WTC11 (cell line): ENCODE measurements at regions not wholly inside any gene's neighbourhood (a gene's known extent, or its start where the extent isn't known, plus 50 kb on each side); places are given as distances from the start of the nearest gene placed in this dataset.

Source experiments
- ATAC-seq: fragments of 200-7000 bp; cut with Tn5 transposase; 2 replicates; pipeline ENCODE4 v1.10.0; 2021; ENCODE audit warnings: mild to moderate bottlenecking, moderate library complexity
- CTCF ChIA-PET: fragments of 300-600 bp; sonication (Branson Sonifier 250); formaldehyde crosslinking; loops from one replicate; lab custom pipeline; 2021; ENCODE audit warnings: antibody characterized with exemption; lab: Charles Lee
- POLR2A ChIA-PET: fragments of 350-600 bp; sonication (Branson Sonifier 250); formaldehyde crosslinking; loops from one replicate; lab custom pipeline; 2021; ENCODE audit warnings: antibody characterized with exemption; lab: Charles Lee
- DNase-seq: peaks from one replicate; pipeline ENCODE4 v3.0.0; 2021; ENCODE audit warnings: low spot score
- H3K27ac Mint-ChIP-seq: 2 replicates; pipeline ENCODE4 v1.8.0; 2021; ENCODE audit warnings: mixed read lengths
- H3K27me3 Mint-ChIP-seq: 2 replicates; pipeline ENCODE4 v1.8.0; 2021; ENCODE audit warnings: low read depth, mild to moderate bottlenecking, moderate library complexity, mixed read lengths
- H3K36me3 Mint-ChIP-seq: 2 replicates; pipeline ENCODE4 v1.8.0; 2021; ENCODE audit warnings: mixed read lengths
- H3K4me1 Mint-ChIP-seq: 2 replicates; pipeline ENCODE4 v1.8.0; 2022; ENCODE audit warnings: mixed read lengths
- H3K4me3 Mint-ChIP-seq: 2 replicates; pipeline ENCODE4 v1.8.0; 2021; ENCODE audit warnings: mild to moderate bottlenecking, moderate library complexity, mixed read lengths
- H3K9me3 Mint-ChIP-seq: 2 replicates; pipeline ENCODE4 v1.8.0; 2021; ENCODE audit warnings: mixed read lengths
- CREB1 ChIP-seq: sonication (generic); formaldehyde crosslinking; IDR thresholded peaks from 2 replicates; pipeline ENCODE4 v1.8.0; 2023; ENCODE audit warnings: mild to moderate bottlenecking, missing genetic modification reagents
- JAZF1 ChIP-seq: fragments of 250-450 bp; sonication (Bioruptor Pico); IDR thresholded peaks from 2 replicates; pipeline ENCODE4 v1.9.0; 2021; ENCODE audit warnings: moderate library complexity, mild to moderate bottlenecking, inconsistent platforms
- MYBL2 ChIP-seq: sonication (generic); formaldehyde crosslinking; IDR thresholded peaks from 2 replicates; pipeline ENCODE4 v1.8.1; 2023; ENCODE audit warnings: mild to moderate bottlenecking, moderate library complexity, missing genetic modification reagents
- NFATC4 ChIP-seq: fragments of 250-450 bp; sonication (Bioruptor Pico); IDR thresholded peaks from 2 replicates; pipeline ENCODE4 v1.9.0; 2021; ENCODE audit warnings: mild to moderate bottlenecking
- SMAD3 ChIP-seq: sonication (generic); formaldehyde crosslinking; IDR thresholded peaks from 2 replicates; pipeline ENCODE4 v1.8.0; 2022; ENCODE audit warnings: missing genetic modification reagents, mild to moderate bottlenecking, borderline replicate concordance
- SOX15 ChIP-seq: fragments of 250-450 bp; sonication (Bioruptor Pico); IDR thresholded peaks from 2 replicates; pipeline ENCODE4 v1.9.0; 2021; ENCODE audit warnings: mild to moderate bottlenecking
- ZNF232 ChIP-seq: sonication (generic); formaldehyde crosslinking; IDR thresholded peaks from 2 replicates; pipeline ENCODE4 v1.8.0; 2022; ENCODE audit warnings: mild to moderate bottlenecking, missing genetic modification reagents
- ZNF396 ChIP-seq: fragments of 250-450 bp; sonication (Bioruptor Pico); IDR thresholded peaks from 2 replicates; pipeline ENCODE4 v1.8.0; 2021; ENCODE audit warnings: mild to moderate bottlenecking, moderate library complexity, borderline replicate concordance
- ZNF671 ChIP-seq: fragments of 250-450 bp; sonication (Bioruptor Pico); IDR thresholded peaks from 2 replicates; pipeline ENCODE4 v1.8.0; 2021; ENCODE audit warnings: mild to moderate bottlenecking
- TF ChIP-seq, protein P1 (sequence below): sonication (generic); formaldehyde crosslinking; IDR thresholded peaks from 2 replicates; pipeline ENCODE4 v1.8.0; 2022; ENCODE audit warnings: mild to moderate bottlenecking, missing genetic modification reagents
- TF ChIP-seq, protein P2 (sequence below): fragments of 200-600 bp; IDR thresholded peaks from 2 replicates; pipeline ENCODE4 v1.8.0; 2022; ENCODE audit warnings: antibody characterized with exemption
- TF ChIP-seq, protein P3 (sequence below): sonication (generic); formaldehyde crosslinking; IDR thresholded peaks from 2 replicates; pipeline ENCODE4 v1.8.1; 2023; ENCODE audit warnings: mild to moderate bottlenecking, missing genetic modification reagents
- TF ChIP-seq, protein P4 (sequence below): sonication (generic); formaldehyde crosslinking; IDR thresholded peaks from 2 replicates; pipeline ENCODE4 v1.8.0; 2022; ENCODE audit warnings: mild to moderate bottlenecking, missing genetic modification reagents
- TF ChIP-seq, protein P5 (sequence below): fragments of 250-450 bp; sonication (Bioruptor Pico); IDR thresholded peaks from 2 replicates; pipeline ENCODE4 v1.8.0; 2021; ENCODE audit warnings: mild to moderate bottlenecking
- TF ChIP-seq, protein P6 (sequence below): fragments of 250-450 bp; sonication (Bioruptor Pico); IDR thresholded peaks from 2 replicates; pipeline ENCODE4 v1.9.0; 2021; ENCODE audit warnings: mild to moderate bottlenecking, borderline replicate concordance

DNA sequence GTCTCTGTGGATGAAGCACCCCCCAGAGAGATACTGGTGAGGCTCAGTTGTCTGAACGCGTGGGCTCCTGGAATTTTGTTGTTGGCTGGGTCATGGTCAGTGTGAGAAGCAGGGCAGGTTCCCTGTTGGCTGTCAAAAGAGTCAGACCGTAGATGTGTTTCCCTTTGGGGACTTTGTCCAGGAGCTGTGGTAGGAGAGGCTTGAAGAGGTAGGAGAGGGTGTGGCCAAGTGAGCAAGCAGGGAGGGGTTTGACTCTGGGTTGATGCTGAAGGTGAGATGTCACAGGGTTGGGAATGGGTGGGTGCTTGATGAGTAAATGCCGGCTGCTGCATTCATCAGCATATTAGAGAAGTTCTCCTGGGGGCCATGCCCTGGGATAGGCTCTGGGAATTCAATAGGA, 803.2 kb downstream of the TBC1D22A start (continued):
- TF ChIP-seq, protein P1, sequence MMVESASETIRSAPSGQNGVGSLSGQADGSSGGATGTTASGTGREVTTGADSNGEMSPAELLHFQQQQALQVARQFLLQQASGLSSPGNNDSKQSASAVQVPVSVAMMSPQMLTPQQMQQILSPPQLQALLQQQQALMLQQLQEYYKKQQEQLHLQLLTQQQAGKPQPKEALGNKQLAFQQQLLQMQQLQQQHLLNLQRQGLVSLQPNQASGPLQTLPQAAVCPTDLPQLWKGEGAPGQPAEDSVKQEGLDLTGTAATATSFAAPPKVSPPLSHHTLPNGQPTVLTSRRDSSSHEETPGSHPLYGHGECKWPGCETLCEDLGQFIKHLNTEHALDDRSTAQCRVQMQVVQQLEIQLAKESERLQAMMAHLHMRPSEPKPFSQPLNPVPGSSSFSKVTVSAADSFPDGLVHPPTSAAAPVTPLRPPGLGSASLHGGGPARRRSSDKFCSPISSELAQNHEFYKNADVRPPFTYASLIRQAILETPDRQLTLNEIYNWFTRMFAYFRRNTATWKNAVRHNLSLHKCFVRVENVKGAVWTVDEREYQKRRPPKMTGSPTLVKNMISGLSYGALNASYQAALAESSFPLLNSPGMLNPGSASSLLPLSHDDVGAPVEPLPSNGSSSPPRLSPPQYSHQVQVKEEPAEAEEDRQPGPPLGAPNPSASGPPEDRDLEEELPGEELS (CRISPR knock-in tag), result no peak
- TF ChIP-seq, protein P2, sequence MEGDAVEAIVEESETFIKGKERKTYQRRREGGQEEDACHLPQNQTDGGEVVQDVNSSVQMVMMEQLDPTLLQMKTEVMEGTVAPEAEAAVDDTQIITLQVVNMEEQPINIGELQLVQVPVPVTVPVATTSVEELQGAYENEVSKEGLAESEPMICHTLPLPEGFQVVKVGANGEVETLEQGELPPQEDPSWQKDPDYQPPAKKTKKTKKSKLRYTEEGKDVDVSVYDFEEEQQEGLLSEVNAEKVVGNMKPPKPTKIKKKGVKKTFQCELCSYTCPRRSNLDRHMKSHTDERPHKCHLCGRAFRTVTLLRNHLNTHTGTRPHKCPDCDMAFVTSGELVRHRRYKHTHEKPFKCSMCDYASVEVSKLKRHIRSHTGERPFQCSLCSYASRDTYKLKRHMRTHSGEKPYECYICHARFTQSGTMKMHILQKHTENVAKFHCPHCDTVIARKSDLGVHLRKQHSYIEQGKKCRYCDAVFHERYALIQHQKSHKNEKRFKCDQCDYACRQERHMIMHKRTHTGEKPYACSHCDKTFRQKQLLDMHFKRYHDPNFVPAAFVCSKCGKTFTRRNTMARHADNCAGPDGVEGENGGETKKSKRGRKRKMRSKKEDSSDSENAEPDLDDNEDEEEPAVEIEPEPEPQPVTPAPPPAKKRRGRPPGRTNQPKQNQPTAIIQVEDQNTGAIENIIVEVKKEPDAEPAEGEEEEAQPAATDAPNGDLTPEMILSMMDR, result no peak

DNA sequence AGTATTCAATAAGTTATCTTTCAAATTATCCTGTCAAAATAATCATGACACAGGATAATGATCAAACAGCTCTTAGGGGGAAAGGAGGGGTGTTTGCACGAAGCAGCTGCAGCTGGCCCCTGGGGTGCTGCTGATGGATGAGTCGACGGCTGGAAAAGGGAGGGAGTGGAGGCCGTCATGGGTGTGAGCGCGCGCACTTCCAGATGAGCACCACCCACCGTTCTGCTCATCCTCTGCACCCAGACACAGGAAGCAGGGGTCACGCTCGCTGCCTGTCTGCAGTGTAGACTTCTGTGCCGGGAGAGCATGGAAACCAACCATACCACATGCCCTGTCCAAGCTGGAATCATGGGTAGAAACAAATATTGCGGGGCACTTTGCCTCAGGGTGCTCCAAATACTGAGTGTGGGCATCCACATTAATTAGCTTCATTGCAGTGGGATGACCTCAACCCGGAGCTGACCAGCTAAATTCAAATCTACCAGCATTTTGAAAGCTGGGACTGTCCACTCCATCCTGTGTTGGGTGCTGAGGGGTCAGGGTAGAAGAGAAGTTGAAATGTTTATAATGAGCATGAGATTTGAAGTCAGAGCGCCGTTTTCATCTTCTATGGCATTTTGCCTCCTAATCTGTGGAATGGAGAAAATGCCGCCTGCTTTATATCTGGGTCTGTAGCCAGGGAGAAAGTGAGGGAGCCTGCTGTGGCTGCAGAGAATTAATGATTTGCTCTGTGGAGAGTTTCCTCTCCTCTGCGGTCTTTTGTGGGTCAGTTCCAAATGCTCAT, 802.4 kb downstream of the TBC1D22A start:
- Mint-ChIP-seq H3K27ac (no peak overlapping the region), H3K9me3 (peaks cover 34% of the 10 kb centered on the region), H3K36me3 (peaks cover 2% of the 10 kb centered on the region; the same call in 1 of the 2 replicates), H3K4me3 (no peak overlapping the region), H3K27me3 (no peaks in the 10 kb centered on the region; the same call in 1 of the 2 replicates), H3K4me1 (peaks cover 8% of the 10 kb centered on the region; the same call in 1 of the 2 replicates)
- DNase-seq, result no peak
- ATAC-seq, result no peak
- CTCF ChIA-PET, result interaction anchor here (1.0 kb wide), 1 partner anchor 219 kb away, joined by 3 read pairs; no protein-coding TSS in a partner anchor
- TF ChIP-seq SMAD3 (CRISPR knock-in tag) (no peak), CREB1 (CRISPR knock-in tag) (no peak), JAZF1 (no peak), MYBL2 (CRISPR knock-in tag) (no peak), ZNF232 (CRISPR knock-in tag) (no peak), ZNF396 (CRISPR knock-in tag) (no peak), ZNF671 (CRISPR knock-in tag) (no peak), NFATC4 (CRISPR knock-in tag) (no peak), SOX15 (no peak)
- TF ChIP-seq, protein P3, sequence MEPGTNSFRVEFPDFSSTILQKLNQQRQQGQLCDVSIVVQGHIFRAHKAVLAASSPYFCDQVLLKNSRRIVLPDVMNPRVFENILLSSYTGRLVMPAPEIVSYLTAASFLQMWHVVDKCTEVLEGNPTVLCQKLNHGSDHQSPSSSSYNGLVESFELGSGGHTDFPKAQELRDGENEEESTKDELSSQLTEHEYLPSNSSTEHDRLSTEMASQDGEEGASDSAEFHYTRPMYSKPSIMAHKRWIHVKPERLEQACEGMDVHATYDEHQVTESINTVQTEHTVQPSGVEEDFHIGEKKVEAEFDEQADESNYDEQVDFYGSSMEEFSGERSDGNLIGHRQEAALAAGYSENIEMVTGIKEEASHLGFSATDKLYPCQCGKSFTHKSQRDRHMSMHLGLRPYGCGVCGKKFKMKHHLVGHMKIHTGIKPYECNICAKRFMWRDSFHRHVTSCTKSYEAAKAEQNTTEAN, result no peak
- TF ChIP-seq, protein P4, sequence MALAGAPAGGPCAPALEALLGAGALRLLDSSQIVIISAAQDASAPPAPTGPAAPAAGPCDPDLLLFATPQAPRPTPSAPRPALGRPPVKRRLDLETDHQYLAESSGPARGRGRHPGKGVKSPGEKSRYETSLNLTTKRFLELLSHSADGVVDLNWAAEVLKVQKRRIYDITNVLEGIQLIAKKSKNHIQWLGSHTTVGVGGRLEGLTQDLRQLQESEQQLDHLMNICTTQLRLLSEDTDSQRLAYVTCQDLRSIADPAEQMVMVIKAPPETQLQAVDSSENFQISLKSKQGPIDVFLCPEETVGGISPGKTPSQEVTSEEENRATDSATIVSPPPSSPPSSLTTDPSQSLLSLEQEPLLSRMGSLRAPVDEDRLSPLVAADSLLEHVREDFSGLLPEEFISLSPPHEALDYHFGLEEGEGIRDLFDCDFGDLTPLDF (CRISPR knock-in tag), result no peak
- TF ChIP-seq, protein P5, sequence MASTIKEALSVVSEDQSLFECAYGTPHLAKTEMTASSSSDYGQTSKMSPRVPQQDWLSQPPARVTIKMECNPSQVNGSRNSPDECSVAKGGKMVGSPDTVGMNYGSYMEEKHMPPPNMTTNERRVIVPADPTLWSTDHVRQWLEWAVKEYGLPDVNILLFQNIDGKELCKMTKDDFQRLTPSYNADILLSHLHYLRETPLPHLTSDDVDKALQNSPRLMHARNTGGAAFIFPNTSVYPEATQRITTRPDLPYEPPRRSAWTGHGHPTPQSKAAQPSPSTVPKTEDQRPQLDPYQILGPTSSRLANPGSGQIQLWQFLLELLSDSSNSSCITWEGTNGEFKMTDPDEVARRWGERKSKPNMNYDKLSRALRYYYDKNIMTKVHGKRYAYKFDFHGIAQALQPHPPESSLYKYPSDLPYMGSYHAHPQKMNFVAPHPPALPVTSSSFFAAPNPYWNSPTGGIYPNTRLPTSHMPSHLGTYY (CRISPR knock-in tag), result no peak
- TF ChIP-seq, protein P6, sequence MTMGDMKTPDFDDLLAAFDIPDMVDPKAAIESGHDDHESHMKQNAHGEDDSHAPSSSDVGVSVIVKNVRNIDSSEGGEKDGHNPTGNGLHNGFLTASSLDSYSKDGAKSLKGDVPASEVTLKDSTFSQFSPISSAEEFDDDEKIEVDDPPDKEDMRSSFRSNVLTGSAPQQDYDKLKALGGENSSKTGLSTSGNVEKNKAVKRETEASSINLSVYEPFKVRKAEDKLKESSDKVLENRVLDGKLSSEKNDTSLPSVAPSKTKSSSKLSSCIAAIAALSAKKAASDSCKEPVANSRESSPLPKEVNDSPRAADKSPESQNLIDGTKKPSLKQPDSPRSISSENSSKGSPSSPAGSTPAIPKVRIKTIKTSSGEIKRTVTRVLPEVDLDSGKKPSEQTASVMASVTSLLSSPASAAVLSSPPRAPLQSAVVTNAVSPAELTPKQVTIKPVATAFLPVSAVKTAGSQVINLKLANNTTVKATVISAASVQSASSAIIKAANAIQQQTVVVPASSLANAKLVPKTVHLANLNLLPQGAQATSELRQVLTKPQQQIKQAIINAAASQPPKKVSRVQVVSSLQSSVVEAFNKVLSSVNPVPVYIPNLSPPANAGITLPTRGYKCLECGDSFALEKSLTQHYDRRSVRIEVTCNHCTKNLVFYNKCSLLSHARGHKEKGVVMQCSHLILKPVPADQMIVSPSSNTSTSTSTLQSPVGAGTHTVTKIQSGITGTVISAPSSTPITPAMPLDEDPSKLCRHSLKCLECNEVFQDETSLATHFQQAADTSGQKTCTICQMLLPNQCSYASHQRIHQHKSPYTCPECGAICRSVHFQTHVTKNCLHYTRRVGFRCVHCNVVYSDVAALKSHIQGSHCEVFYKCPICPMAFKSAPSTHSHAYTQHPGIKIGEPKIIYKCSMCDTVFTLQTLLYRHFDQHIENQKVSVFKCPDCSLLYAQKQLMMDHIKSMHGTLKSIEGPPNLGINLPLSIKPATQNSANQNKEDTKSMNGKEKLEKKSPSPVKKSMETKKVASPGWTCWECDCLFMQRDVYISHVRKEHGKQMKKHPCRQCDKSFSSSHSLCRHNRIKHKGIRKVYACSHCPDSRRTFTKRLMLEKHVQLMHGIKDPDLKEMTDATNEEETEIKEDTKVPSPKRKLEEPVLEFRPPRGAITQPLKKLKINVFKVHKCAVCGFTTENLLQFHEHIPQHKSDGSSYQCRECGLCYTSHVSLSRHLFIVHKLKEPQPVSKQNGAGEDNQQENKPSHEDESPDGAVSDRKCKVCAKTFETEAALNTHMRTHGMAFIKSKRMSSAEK (CRISPR knock-in tag), result no peak
- POLR2A ChIA-PET, result no interaction called here
